Vagina (tissue), 2 donors: ENCODE measurements at regions not wholly inside any gene's neighbourhood (a gene's known extent, or its start where the extent isn't known, plus 50 kb on each side); places are given as distances from the start of the nearest gene placed in this dataset.

Experiments used
- CTCF ChIP-seq, 3 experiments: fragments of 450-650 bp in 2 of 3; fragments of 200-600 bp in 1 of 3; sonication (generic) in 1 of 3; IDR thresholded peaks; one replicate each; pipeline ENCODE4 v1.5.1; 2017 to 2019; ENCODE audit warnings: antibody characterized with exemption in 3 of 3, mild to moderate bottlenecking in 2 of 3, moderate library complexity in 2 of 3
- POLR2A ChIP-seq, 2 donors: fragments of 450-650 bp; IDR thresholded peaks; one replicate each; pipeline ENCODE4 v1.6.1; 2017; ENCODE audit warnings: antibody characterized with exemption in 2 of 2, mild to moderate bottlenecking in 2 of 2, moderate library complexity in 2 of 2

DNA sequence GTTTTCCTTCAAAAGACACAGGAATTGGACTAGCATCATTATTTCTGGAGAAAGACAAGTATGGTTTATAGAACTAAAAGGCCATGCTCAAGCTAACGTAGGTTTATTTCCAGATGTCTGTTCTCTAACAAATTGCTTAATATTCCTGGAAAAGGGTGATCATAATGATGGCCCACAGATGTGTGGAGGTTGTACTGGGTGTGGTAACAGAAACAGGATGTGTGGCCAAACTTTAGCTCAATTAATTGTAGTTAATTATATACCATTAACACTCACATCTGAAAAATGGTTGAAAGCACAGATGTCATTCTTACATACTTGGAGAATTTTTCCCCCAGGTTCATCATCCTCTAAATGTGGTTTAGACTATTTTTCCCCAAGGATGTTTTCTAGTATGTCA is 292.7 kb upstream of the RASA1 start:
- TF ChIP-seq CTCF (IDR thresholded peaks at IDR 0.05) (no peak), POLR2A (IDR thresholded peaks at IDR 0.05) (no peak)
